GM19035 (cell line): ENCODE measurements at regions not wholly inside any gene's neighbourhood (a gene's known extent, or its start where the extent isn't known, plus 50 kb on each side); places are given as distances from the start of the nearest gene placed in this dataset.
"Not testable (repeated sequence)": the region's sequence is repeated elsewhere in the genome, so short reads cannot be mapped to it uniquely, and the experiment has no call there.

Experiments
- ATAC-seq: cut with Tn5 transposase; IDR thresholded peaks from one replicate; pipeline ENCODE4 v1.9.1; 2021; ENCODE audit not compliant: unreplicated experiment

DNA sequence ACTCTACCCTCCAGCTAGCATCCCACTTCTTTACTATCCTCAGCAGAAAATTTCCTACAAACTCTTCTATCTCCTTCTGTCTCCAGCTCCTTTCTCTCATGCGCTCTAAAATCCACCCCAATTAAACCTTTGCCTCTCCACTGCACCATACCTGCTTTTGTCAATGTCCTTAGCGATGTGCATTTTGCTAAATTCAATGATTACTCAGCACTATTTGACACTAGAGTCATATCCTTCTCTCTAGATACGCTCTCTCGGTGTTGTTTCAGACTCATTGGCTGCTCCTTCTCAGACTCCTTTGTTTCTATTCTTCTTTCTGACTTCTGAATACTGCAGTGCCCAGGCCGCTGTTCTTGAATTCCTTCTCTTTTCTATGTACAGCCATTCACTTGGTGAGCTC lies 144.2 kb downstream of the HLX start:
- no peak for ATAC-seq

DNA sequence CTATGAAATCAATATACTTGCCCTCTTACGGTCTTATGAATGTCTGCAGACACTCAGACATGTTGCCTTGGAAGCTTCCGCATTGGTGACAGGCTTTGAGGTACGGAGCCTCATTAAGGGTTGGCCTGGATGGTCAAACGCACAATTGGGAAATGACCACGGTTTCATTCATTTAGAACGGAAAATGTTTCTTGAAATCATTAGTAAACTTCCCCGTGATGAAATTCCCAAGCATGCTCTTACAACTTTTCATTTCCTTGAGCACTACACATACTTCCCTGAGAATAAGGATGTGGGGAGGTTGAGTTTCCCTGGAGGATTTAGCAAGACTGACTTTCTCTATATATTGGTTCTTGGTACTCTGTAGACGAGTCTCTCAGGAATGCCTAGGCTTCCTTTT lies 146.3 kb downstream of the HLX start:
- no peak for ATAC-seq

DNA sequence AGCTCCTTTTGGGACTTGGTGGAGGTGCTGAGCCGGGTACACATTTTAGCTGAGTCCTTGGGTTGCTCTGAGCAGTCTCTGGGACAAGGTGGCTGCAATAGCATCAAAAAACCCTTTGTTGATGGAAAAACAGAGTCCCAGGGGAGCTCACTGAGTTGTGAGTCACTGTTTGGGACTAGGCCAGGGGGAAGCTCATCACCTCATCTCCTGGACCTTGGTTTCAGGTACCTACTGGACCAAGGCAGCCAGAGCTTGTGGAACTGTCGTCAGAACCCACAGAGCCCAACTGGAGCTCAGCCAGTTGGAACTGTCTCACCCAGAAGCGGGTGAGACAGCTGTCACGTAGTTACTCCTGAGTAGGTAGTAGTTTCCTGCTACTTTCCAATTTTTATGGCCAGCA lies 146.7 kb downstream of the HLX start:
- ATAC-seq = no peak

DNA sequence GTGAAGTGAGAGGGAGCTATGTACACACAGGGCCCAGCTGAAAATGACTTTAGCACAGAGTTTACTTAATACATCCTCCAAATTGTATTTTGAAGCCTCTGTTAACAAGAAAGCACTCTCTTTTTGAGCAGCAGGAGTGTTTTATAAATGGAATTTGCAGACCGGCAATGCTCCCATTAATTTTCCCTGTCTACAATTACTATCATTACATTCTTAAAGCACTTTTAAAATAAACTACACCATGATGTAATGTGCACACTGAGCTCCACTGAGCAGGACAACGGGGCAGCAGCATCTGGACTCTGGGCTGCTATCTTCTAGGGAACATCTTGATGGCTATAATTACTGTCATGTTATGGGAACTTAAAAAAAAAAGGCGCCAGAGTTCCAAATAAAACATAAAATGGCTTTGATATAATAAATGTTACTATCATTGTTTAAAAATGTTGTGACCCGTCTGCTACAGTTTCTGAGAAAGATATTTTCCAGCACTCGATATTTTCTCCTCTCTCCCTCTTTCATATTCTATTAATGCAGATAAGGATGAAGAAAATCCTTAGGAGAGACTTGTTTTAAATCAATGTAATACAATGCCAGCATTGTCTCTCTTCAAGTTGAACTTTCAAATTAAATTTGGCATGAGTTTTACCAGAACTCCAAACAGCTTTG lies 150.9 kb downstream of the HLX start:
- ATAC-seq = no peak

DNA sequence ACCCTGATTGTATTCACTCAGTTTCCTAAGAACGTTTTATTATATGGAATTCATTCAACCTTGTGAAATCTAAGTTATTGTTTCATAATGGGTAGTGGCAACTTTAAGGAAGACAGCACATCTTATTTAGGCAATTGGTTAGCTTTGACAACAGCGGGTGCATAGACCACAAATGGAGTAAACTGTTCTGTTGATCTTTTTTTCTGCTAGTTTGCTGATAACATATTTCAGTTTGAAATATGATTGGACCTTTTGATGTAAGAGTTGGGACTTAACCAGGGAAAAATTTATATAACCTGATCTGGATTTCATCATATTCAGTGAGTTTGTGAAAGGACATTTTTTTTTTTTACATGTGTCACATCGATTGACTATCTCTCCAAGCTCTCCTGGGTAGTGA lies 151.7 kb downstream of the HLX start:
- ATAC-seq = no peak

DNA sequence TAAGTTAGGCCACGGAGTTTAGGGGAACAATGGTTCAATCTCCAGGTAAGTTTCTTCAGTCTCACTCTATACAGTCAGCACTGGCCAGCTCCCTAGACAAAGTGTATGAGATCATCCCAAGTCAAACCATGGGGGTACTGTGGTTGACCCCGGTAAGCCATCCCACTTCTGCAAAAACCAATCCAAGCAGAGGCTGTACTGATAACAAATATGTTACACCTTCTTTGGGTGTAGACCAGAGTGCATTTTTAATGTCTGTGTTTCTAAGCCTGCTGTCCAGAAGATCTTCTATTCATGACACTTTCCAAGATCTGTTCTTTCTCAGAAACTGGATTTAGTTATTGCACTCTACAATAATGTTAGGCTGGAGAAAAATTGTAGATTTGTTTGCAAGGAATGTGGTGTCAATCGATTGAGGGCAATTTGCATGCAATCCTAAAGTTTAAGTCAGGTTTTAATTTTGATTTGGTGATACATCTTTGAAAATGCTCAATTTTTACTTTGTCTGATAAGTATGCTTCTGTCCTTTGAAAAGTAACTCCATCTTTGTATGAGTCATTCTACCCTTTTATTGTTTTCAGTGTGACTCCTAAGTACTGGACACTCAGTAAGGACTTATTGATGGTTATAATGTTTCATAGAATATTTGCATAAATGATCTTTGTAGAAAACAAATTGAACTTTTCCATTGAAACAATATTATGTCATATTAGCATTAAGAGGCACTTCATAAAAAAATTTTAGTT lies 152.4 kb downstream of the HLX start:
- no peak for ATAC-seq

DNA sequence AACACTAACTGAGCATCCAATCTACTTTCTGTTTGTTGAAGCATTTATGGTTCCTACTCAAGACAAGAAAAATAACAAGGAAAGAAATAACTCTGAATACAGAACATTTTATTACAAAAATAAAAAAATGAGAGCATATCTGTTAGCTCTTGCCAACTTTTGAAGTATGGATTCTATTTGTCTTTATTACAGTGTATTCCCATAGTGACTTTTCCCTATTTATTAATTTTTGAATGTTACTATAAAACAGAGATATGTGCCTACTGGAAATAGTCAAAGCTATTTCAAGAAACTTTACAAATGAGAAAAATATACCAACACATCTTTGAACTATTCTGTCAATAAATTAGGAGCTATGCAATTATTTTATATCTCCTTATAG lies 153.0 kb downstream of the HLX start:
- ATAC-seq = no peak

DNA sequence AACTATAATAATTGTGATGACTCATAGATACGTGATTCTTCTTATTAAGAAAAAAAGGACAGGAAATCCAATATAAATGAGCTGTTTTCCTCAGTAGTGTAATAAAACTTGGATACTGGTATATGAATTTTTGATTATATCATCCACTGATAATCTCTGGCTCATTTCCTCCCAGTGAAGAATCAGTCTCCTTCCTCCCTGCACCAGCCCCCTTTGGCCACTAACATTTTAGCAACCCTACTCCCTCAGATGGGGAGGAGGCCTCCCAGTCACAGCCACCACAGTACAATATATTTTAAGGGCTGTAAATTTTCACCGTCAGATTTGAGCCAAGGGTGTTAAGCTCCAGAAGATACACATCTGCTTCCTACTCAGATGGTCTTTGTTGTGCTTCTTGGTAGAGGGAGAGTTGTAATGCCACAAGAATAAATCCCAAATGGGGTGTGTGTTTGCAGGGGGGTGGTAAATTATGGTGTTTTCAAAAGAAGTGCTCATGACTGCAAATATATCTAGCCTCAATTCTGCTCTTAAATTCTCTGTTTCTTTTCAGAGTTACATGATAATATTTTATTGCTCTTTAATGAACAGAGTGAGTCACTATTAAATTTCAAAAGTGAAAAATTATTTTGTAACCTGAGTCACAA lies 153.5 kb downstream of the HLX start:
- no peak for ATAC-seq

DNA sequence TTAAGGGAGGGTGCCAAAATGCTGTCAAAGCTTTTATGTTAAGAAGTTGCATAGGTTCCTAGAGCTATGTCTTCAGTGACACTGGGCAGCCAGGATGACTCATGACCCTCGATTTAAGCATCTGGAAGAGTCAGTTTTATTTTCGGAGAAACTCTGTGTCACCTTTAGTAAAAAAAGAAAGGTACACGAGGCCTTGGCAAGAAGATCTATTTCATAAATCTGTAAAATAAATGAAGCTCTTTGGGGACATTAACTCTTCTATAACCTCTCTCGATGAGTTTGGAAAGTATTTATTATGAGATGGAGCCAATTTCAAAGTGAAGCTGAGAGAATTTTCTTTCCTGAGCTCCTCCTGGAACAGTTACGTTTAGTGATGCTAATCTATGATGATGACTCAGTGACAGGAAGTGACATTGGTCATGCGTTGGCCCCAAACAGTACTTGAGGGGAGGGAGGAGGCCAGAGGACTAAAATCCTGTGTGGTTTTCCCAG lies 156.5 kb downstream of the HLX start:
- no peak for ATAC-seq

DNA sequence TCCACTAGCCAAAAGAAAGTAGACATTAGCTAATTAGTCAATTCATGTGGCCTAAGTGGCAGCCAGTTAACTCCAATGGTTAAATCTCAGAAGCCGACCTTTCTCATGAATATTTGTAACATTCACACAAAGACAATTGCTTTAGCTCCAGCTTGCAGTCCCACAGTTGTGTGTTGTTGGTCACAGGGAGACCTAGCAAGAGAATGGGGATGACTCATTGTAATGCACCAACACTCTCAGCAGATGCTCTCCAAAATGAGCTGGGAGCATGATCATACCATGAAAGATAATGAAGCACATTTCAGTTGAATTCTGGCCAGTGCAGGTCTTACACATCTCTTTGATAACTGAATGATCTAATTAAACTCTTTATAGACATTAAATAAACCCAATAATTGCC lies 160.4 kb downstream of the HLX start:
- no peak for ATAC-seq

DNA sequence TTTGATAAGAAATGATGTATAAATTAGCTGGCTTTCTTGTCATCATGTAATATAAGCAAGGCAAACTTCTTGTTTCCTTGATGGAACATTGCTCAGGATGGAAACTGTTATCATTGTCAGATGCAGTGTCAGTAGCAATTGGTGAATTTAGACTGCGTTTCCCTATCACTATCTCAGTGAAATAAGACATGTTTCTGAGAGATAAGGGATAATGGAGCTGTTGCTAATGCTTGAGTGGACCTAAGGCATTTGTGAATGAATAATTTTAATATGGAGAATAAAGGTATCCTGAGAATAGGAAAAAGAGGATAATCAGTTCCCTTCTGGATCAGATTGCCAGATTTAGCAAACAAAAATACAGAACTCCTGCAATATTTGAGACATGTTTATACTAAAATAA lies 160.9 kb downstream of the HLX start:
- no peak for ATAC-seq

DNA sequence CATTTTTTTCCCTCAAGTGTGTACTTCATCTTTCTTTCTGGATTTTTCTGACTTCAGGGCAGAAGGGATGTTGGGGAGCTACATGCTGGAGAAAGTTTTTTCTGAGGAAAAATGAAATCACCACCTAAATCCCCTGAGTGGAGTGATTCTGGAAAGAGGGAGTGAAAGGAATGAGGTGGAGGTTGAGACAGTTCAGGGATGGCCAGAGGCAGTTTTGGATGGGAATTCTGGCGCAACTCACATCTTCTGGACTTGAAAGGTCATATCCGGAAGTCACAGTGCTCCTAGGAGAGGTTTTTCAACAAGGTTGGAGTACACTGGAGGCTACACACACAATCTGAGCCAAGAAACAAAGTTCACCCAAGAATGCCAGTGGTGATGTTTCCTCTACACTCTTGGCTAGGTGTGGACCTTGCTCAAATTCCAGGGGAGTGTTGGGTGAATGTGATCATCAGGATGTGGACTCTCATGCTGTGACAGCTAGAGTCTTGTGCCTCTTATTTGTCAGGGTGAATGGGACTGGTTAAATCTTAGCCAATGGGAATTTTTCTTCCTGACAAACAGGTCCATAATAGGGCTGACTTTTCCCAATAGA lies 161.5 kb downstream of the HLX start:
- no peak for ATAC-seq

DNA sequence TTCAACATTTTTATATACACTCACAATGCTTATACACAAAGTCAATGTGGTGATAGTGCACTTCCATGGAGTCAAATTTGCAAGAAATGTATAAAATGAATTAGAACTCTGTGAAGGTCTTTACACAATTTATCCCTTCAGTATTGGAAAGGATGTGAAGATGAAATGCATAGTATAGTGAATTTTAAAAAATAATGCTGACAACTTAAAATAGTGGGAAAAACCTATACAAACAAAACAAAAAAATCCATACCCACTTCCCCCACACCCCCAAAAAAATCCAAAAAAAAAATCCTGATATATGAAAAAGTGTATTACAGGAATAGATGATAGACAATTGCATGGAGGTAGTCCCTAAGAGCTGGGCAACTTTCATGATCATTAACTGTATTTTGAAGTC lies 165.3 kb downstream of the HLX start:
- ATAC-seq = no peak

DNA sequence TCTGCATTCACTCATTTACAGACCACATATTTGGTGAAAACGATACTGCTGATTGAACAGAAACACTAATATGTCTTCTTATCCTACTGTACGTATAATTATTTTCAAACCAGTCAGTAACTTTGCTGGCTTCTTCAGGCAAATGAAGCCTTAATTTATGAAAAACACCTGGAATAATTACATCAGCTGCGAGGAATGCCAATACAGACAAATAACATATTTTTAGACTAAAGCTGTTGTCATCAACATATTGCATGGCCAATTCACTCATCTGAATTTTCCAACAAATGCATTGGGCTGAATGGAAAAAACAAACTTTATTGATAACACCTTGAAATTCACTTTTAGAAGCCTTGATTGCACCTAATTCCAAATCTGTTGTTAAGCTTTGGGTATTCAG lies 165.9 kb downstream of the HLX start:
- no peak for ATAC-seq

DNA sequence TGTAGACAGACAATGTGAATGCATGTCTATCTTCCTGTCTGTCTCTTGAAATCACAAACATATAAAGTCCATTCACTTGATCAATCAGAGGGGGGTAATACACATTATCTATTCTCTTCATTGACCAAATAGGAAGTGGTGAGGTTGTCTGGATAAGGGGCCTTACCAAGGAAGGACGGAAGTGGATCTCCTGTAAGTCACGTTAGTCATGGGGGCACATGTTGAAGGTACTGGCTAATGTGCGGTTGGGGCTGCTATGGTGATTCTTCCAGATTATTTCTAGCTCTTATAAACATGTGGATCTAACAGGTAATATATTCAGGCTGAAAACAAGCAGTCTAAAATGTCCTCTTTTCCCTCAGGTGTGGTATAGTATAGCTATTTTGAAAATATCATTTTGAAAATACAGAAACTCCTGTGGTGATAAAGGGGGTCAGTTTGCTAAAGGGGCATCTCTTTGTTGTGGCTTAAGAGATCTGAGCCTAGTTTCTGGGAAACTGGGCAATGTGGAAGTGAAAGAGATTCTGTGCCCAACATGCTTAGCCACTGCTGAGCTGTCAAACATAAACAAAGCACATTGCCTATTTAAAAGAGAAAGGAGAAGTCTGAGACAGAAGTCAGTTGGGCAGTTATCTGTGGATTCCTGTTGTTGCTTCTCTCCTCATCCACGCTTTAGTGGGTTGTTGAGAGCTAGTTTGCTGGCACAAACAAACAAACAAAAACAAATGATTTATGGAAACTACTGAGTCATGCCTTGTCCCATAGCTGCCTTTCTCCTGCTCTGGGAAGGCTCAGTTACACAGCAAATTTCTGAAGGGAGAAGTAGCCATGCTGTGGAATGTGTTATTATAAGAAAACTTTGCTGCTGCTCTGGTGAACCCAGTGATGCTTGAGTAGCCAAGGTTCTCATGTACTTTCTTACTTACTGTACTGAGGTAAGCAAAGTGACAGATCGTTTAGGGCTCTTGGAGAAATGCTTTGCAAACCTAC lies 166.9 kb downstream of the HLX start:
- peak; percentile 93 for ATAC-seq

DNA sequence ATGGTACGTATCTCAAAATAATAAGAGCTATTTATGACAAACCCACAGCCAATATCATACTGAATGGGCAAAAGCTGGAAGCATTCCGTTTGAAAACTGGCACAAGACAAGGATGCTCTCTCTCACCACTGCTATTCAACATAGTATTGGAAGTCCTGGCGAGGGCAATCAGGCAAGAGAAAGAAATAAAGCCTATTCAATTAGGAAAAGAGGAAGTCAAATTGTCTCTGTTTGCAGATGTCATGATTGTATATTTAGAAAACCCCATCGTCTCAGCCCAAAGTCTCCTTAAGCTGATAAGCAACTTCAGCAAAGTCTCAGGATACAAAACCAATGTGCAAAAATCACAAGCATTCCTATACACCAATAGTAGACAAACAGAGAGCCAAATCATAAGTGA lies 172.1 kb downstream of the HLX start:
- ATAC-seq = not testable (repeated sequence)

DNA sequence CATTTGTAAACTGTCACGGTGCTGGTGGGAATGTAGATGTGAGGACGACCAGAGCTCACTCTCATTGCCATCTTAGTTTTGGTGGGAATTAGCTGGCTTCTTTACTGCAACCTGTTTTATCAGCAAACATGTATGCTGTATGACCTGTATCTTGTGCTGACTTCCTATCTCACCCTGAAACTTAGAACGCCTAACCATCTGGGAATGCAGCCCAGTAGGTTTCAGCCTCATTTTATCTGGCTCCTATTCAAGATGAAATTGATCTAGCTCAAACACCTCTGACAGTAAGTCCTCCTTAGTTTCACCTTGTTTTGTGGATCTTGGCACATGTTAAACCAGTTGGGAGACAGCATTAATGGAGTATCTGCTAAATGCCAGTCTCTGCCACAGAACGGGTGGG lies 174.6 kb downstream of the HLX start:
- no peak for ATAC-seq

DNA sequence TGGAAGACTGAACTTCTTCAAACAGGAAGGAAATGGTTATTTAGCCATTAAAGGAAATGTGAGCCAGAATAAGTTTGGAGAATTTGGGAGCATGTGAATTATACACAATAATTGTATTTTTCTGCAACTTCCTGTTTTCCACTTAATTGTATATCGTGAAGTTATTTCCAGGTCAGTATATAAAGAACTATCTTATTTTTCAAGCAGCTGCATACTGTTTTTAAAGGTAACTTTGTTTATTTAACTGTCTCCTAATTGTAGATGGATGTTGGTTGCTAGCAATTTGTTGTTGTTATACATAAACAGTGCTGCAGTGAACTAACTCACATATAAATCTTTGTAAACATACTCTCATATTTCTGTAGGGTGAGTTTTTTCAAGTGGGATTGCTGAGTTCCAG lies 180.3 kb downstream of the HLX start:
- no peak for ATAC-seq

DNA sequence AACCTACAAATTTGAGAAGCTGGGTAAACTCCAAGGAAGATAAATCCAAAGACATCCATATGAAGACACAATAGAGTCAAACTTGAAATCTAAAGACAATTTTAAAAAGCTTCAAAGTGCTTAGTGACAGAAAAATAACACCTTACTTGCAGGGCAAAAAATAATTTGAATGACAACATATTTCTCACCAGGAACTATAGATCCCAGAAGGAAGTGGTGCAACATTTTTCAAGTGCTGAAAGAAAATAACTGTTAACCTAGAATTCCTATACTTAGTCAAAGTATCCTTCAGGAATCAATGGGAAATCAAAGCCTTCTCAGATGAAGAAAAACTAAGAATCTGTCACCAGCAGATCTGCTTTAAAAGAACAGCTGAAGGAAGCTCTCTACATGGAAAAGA lies 184.4 kb downstream of the HLX start:
- ATAC-seq = no peak

DNA sequence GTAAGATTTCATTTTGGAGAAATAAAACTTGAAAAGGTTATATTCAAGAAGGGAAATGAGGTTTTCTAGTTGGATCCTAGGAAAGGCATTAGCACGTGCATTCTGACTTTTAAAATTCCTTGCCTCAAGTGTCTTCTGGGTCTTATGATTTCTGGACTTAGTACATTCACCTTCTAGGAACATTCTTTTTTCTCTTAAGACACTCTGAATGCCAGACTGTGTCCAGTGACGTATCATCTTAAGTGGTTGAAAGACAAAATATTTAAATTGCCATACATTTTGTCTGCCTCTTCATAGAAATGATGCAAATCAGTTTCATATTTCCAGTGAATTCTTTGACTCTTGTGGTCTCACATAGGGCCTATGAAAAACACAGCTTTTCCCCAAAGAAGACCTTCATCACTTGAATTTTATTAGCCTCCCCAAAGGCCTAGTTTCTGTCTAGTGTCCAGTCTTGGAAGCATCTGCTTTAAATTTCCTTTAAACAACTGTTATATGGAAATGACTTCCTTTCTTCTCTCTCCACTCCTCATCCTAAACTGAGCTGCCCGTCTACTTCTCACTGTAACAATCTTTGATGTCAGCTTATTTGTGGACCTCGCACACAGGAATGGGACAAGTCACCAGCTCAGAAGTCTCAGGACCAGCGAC lies 187.2 kb downstream of the HLX start:
- ATAC-seq = no peak
